ENCODE measurements at regions not wholly inside any gene's neighbourhood (a gene's known extent, or its start where the extent isn't known, plus 50 kb on each side); places are given as distances from the start of the nearest gene placed in this dataset.

DNA sequence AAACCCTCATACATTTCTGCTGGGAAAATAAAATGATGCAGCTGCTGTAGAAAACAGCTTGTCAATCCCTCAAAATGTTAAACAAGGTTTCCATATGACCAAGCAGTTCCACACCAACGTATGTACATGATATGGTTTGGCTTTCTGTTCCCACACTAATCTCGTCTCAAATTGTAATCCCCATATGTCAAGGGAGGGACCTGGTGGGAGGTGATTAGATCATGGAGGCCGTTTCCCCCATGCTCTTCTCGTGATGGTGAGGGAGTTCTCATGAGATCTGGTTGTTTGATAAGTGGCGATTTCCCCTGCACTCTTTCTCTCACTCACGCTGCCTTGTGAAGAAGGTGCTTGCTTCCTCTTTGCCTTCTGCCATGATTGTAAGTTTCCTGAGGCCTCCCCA is 100.6 kb upstream of the SLC24A5 start:
- H3K4me1 Mint-ChIP-seq (ENCODE audit: low read depth, unreplicated experiment), result no peaks in the 10 kb centered on the region
- H3K4me2 ChIP-seq (ENCODE audit: low read length), result no peak overlapping the region
- H3K27me3 Mint-ChIP-seq (ENCODE audit: low read depth, unreplicated experiment), result no peaks in the 10 kb centered on the region
- no peaks in the 10 kb centered on the region for H3K36me3 ChIP-seq (ENCODE audit: insufficient read depth, low read length)
- no peak overlapping the region for H3K9ac ChIP-seq (ENCODE audit: low read length)
- TF ChIP-seq EZH2 (IDR thresholded peaks at IDR 0.05; ENCODE audit: insufficient read depth, low read length), result no peak
- TF ChIP-seq, protein P1, sequence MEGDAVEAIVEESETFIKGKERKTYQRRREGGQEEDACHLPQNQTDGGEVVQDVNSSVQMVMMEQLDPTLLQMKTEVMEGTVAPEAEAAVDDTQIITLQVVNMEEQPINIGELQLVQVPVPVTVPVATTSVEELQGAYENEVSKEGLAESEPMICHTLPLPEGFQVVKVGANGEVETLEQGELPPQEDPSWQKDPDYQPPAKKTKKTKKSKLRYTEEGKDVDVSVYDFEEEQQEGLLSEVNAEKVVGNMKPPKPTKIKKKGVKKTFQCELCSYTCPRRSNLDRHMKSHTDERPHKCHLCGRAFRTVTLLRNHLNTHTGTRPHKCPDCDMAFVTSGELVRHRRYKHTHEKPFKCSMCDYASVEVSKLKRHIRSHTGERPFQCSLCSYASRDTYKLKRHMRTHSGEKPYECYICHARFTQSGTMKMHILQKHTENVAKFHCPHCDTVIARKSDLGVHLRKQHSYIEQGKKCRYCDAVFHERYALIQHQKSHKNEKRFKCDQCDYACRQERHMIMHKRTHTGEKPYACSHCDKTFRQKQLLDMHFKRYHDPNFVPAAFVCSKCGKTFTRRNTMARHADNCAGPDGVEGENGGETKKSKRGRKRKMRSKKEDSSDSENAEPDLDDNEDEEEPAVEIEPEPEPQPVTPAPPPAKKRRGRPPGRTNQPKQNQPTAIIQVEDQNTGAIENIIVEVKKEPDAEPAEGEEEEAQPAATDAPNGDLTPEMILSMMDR (IDR thresholded peaks at IDR 0.05; ENCODE audit: insufficient read depth, low read depth, low read length), result no peak
- DNase-seq (ENCODE audit: low read depth) (no peak), FAIRE-seq (no peak)
- H3K4me3 ChIP-seq (ENCODE audit: insufficient read depth, low read depth, low read length), result no peak overlapping the region
- no peak overlapping the region for H2AFZ ChIP-seq (ENCODE audit: low read depth, low read length)
- H3K4me3 Mint-ChIP-seq (ENCODE audit: unreplicated experiment), result no peak overlapping the region
- no peaks in the 10 kb centered on the region for H3K27me3 ChIP-seq (ENCODE audit: insufficient read depth, low read length)
- no peaks in the 10 kb centered on the region for H3K4me1 ChIP-seq (ENCODE audit: insufficient read depth, low read length)
- no peak overlapping the region for H3K27ac ChIP-seq (ENCODE audit: low read depth, low read length)
- peaks cover 2% of the 10 kb centered on the region for H3K9me3 Mint-ChIP-seq (ENCODE audit: unreplicated experiment)
- H3K79me2 ChIP-seq (ENCODE audit: insufficient read depth, low read length), result no peaks in the 10 kb centered on the region
- H3K9me3 ChIP-seq (ENCODE audit: insufficient read depth, low read depth, low read length), result no peaks in the 10 kb centered on the region
- no peaks in the 10 kb centered on the region for H3K36me3 Mint-ChIP-seq (ENCODE audit: low read depth, unreplicated experiment)
- H3K27ac Mint-ChIP-seq (ENCODE audit: unreplicated experiment), result no peak overlapping the region
- H4K20me1 ChIP-seq (ENCODE audit: insufficient read depth, low read length), result no peaks in the 10 kb centered on the region

DNA sequence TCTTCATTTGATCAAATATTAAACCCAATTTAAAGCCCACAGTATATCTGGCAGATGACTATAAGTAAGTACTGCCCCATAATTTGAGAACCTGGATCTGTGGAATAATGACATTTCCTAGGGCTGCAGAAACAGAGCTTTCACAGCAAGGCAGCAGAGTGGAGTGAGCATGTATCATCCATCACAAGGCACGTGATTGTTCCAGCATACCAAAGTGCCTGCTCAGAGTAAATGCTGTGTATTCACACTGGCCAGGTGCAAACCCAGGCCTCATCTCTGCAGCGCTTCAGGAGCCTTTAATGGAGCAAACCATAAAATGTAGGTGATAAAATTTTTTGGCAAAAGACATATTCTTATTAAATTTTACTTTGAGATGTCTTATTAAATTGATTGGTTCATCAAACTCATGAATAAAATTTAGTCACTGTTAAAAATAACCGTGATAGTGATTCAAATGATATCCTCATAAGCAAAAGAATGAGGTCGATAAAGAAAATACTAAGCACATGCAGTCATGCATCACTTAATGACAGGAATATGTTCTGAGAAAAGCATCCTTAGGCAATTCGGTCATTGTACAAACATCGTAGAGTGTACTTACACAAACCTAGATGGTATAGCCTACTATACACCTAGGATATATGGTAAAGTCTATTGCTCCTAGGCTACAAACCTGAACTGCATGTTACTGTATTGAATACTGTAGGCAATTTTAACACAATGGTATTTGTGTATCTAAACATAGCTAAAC is 99.3 kb upstream of the SLC24A5 start:
- Histone ChIP-seq H3K79me2 (ENCODE audit: insufficient read depth, low read length) (no peaks in the 10 kb centered on the region), H3K4me1 (ENCODE audit: insufficient read depth, low read length) (no peaks in the 10 kb centered on the region), H3K27me3 (ENCODE audit: insufficient read depth, low read length) (peaks cover 3% of the 10 kb centered on the region), H3K9me3 (ENCODE audit: insufficient read depth, low read depth, low read length) (no peaks in the 10 kb centered on the region), H4K20me1 (ENCODE audit: insufficient read depth, low read length) (no peaks in the 10 kb centered on the region), H2AFZ (ENCODE audit: low read depth, low read length) (no peak overlapping the region), H3K4me2 (ENCODE audit: low read length) (no peak overlapping the region), H3K9ac (ENCODE audit: low read length) (no peak overlapping the region), H3K4me3 (ENCODE audit: insufficient read depth, low read depth, low read length) (no peak overlapping the region), H3K36me3 (ENCODE audit: insufficient read depth, low read length) (no peaks in the 10 kb centered on the region), H3K27ac (ENCODE audit: low read depth, low read length) (no peak overlapping the region)
- TF ChIP-seq, protein P1 (IDR thresholded peaks at IDR 0.05; ENCODE audit: insufficient read depth, low read depth, low read length), result no peak
- no peak for TF ChIP-seq EZH2 (IDR thresholded peaks at IDR 0.05; ENCODE audit: insufficient read depth, low read length)
- no peak overlapping the region for H3K4me3 Mint-ChIP-seq (ENCODE audit: unreplicated experiment)
- H3K36me3 Mint-ChIP-seq (ENCODE audit: low read depth, unreplicated experiment), result no peaks in the 10 kb centered on the region
- H3K27me3 Mint-ChIP-seq (ENCODE audit: low read depth, unreplicated experiment), result no peaks in the 10 kb centered on the region
- no peak overlapping the region for H3K27ac Mint-ChIP-seq (ENCODE audit: unreplicated experiment)
- no peaks in the 10 kb centered on the region for H3K4me1 Mint-ChIP-seq (ENCODE audit: low read depth, unreplicated experiment)
- H3K9me3 Mint-ChIP-seq (ENCODE audit: unreplicated experiment), result peaks cover 5% of the 10 kb centered on the region
- peak; percentile 25 for DNase-seq (ENCODE audit: low read depth)
- no peak for FAIRE-seq

DNA sequence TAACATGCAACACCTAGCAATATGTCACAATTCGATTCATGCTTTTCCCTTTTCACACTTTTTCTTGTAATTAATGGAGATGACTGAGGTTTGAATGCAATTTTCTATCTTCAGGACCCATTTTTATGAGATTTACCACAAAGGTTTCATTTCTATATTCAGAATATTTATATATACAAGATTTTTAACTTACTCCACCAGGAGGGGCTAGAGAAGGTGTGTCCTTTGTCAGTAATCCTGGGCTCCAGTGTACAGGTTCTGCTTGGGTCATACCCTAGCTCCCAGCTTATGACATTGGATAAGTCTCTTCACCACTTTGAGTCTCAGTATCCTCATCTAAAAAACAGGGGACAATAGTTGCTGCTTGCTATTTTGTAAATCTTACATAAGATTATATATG is 95.7 kb upstream of the SLC24A5 start:
- FAIRE-seq, result no peak

More for the DNA sequence above, 95.7 kb upstream of the SLC24A5 start:
- H3K4me1 ChIP-seq (ENCODE audit: insufficient read depth, low read length), result no peaks in the 10 kb centered on the region
- DNase-seq (ENCODE audit: low read depth), result no peak
- no peak overlapping the region for H3K27ac ChIP-seq (ENCODE audit: low read depth, low read length)
- H3K27me3 ChIP-seq (ENCODE audit: insufficient read depth, low read length), result peaks cover 3% of the 10 kb centered on the region
- TF ChIP-seq, protein P1 (IDR thresholded peaks at IDR 0.05; ENCODE audit: insufficient read depth, low read depth, low read length), result no peak
- TF ChIP-seq EZH2 (IDR thresholded peaks at IDR 0.05; ENCODE audit: insufficient read depth, low read length), result no peak
- Mint-ChIP-seq H3K4me3 (ENCODE audit: unreplicated experiment) (no peak overlapping the region), H3K4me1 (ENCODE audit: low read depth, unreplicated experiment) (peaks cover 1% of the 10 kb centered on the region), H3K27ac (ENCODE audit: unreplicated experiment) (no peak overlapping the region), H3K27me3 (ENCODE audit: low read depth, unreplicated experiment) (no peaks in the 10 kb centered on the region), H3K9me3 (ENCODE audit: unreplicated experiment) (peaks cover 7% of the 10 kb centered on the region), H3K36me3 (ENCODE audit: low read depth, unreplicated experiment) (no peaks in the 10 kb centered on the region)
- no peaks in the 10 kb centered on the region for H3K9me3 ChIP-seq (ENCODE audit: insufficient read depth, low read depth, low read length)
- H3K36me3 ChIP-seq (ENCODE audit: insufficient read depth, low read length), result no peaks in the 10 kb centered on the region
- H3K4me3 ChIP-seq (ENCODE audit: insufficient read depth, low read depth, low read length), result no peak overlapping the region
- H4K20me1 ChIP-seq (ENCODE audit: insufficient read depth, low read length), result no peaks in the 10 kb centered on the region
- no peak overlapping the region for H2AFZ ChIP-seq (ENCODE audit: low read depth, low read length)
- no peaks in the 10 kb centered on the region for H3K79me2 ChIP-seq (ENCODE audit: insufficient read depth, low read length)
- no peak overlapping the region for H3K9ac ChIP-seq (ENCODE audit: low read length)
- H3K4me2 ChIP-seq (ENCODE audit: low read length), result no peak overlapping the region
